ENCODE measurements at regions not wholly inside any gene's neighbourhood (a gene's known extent, or its start where the extent isn't known, plus 50 kb on each side); places are given as distances from the start of the nearest gene placed in this dataset.
"Not testable (repeated sequence)": the region's sequence is repeated elsewhere in the genome, so short reads cannot be mapped to it uniquely, and the experiment has no call there.

- no peaks in the 10 kb centered on the region for H3K79me2 ChIP-seq (ENCODE audit: insufficient read depth, low read length)
- H3K36me3 Mint-ChIP-seq: no peaks in the 10 kb centered on the region
- no peak for TF ChIP-seq CTCF (IDR thresholded peaks at IDR 0.05)
Measured at GRCh38 chr10:84632866-84633265, 304.5 kb downstream of the CCSER2 start.

GRCh38 chr10:84634636-84635035 lies 306.2 kb downstream of the CCSER2 start:
- no peaks in the 10 kb centered on the region for H3K36me3 ChIP-seq (replicated peaks in 1 of 2; ENCODE audit: control insufficient read depth in 1 of 2, insufficient read depth in 2 of 2, low read length in 2 of 2)
- no peak overlapping the region for H2AFZ ChIP-seq (ENCODE audit: insufficient read depth, low read depth, low read length, poor library complexity, severe bottlenecking)
- Mint-ChIP-seq H3K27me3 (ENCODE audit: low read depth in 3 of 3) (no peaks in the 10 kb centered on the region), H3K36me3 (no peaks in the 10 kb centered on the region), H3K9me3 (peaks cover 0 to 2% (median 0%) of the 10 kb centered on the region in 7 donors), H3K4me1 (no peaks in the 10 kb centered on the region), H3K4me3 (no peak overlapping the region), H3K27ac (no peak overlapping the region)
- intact Hi-C loops (cut with micrococcal nuclease): no loop called here
- H3K4me1 ChIP-seq (ENCODE audit: control insufficient read depth in 1 of 2, insufficient read depth in 2 of 2, low read length in 2 of 2): no peaks in the 10 kb centered on the region
- H3K9me3 ChIP-seq (replicated peaks in 1 of 2; ENCODE audit: control insufficient read depth in 1 of 2, insufficient read depth in 1 of 2, low read length in 2 of 2): no peaks in the 10 kb centered on the region
- H3K9ac ChIP-seq (ENCODE audit: insufficient read depth, low read length, poor library complexity, severe bottlenecking): no peak overlapping the region
- H4K20me1 ChIP-seq (ENCODE audit: insufficient read depth, low read length): no peaks in the 10 kb centered on the region
- TF ChIP-seq CTCF (IDR thresholded peaks at IDR 0.05): no peak
- no peak for DNase-seq
- H3K79me2 ChIP-seq (ENCODE audit: insufficient read depth, low read length): no peaks in the 10 kb centered on the region
- H3K4me2 ChIP-seq (replicated peaks; ENCODE audit: extremely low read depth, low read length, poor library complexity, severe bottlenecking): no peak overlapping the region
- H3K4me3 ChIP-seq (replicated peaks in 1 of 3; ENCODE audit: low read depth in 2 of 3, low read length in 3 of 3): no peak overlapping the region
- 96% methylated on average over 5 of the region's 5 CpGs for WGBS (ENCODE audit: insufficient coverage)
- H3K27me3 ChIP-seq (ENCODE audit: control insufficient read depth in 2 of 2, insufficient read depth in 2 of 2, low read length in 2 of 2): no peaks in the 10 kb centered on the region
- H3K27ac ChIP-seq (ENCODE audit: low read depth in 1 of 2, low read length in 2 of 2): no peak overlapping the region

More at GRCh38 chr10:84632866-84633265, 304.5 kb downstream of the CCSER2 start:
- Histone ChIP-seq H3K4me3 (replicated peaks in 1 of 3; ENCODE audit: low read depth in 2 of 3, low read length in 3 of 3) (no peak overlapping the region), H3K9me3 (replicated peaks in 1 of 2; ENCODE audit: control insufficient read depth in 1 of 2, insufficient read depth in 1 of 2, low read length in 2 of 2) (no peaks in the 10 kb centered on the region), H3K27me3 (ENCODE audit: control insufficient read depth in 2 of 2, insufficient read depth in 2 of 2, low read length in 2 of 2) (no peaks in the 10 kb centered on the region), H2AFZ (ENCODE audit: insufficient read depth, low read depth, low read length, poor library complexity, severe bottlenecking) (no peak overlapping the region), H3K27ac (ENCODE audit: low read depth in 1 of 2, low read length in 2 of 2) (no peak overlapping the region), H3K9ac (ENCODE audit: insufficient read depth, low read length, poor library complexity, severe bottlenecking) (no peak overlapping the region), H3K36me3 (replicated peaks in 1 of 2; ENCODE audit: control insufficient read depth in 1 of 2, insufficient read depth in 2 of 2, low read length in 2 of 2) (no peaks in the 10 kb centered on the region), H3K4me2 (replicated peaks; ENCODE audit: extremely low read depth, low read length, poor library complexity, severe bottlenecking) (no peak overlapping the region), H3K4me1 (ENCODE audit: control insufficient read depth in 1 of 2, insufficient read depth in 2 of 2, low read length in 2 of 2) (no peaks in the 10 kb centered on the region), H4K20me1 (ENCODE audit: insufficient read depth, low read length) (no peaks in the 10 kb centered on the region)
- 100% methylated on average over 1 of the region's 5 CpGs for WGBS (ENCODE audit: insufficient coverage)
- intact Hi-C loops (cut with micrococcal nuclease): no loop called here
- H3K4me3 Mint-ChIP-seq: no peak overlapping the region
- no peak for DNase-seq
- no peak overlapping the region for H3K27ac Mint-ChIP-seq
- H3K27me3 Mint-ChIP-seq (ENCODE audit: low read depth in 3 of 3): peaks cover 0 to 2% (median 0%) of the 10 kb centered on the region in 3 donors
- no peaks in the 10 kb centered on the region for H3K9me3 Mint-ChIP-seq
- H3K4me1 Mint-ChIP-seq: no peaks in the 10 kb centered on the region

DNA sequence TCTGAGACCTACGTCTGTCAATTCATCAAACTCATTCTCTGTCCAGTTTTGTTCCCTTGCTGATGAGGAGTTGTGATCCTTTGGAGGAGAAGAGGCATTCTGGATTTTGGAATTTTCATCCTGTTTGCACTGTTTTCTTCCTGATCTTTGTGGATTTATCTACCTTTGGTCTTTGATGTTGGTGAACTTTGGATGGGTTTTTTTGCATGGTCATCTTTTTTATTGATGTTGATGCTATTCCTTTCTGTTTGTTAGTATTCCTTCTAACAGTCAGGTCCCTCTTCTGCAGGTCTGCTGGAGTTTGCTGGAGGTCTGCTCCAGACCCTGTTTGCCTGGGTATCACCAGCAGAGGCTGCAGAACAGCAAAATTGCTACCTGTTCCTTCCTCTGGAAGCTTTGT lies 322.2 kb downstream of the CCSER2 start:
- H3K36me3 Mint-ChIP-seq; H2AFZ ChIP-seq (ENCODE audit: insufficient read depth, low read depth, low read length, poor library complexity, severe bottlenecking); H3K27me3 Mint-ChIP-seq (ENCODE audit: low read depth in 3 of 3); H3K79me2 ChIP-seq (ENCODE audit: insufficient read depth, low read length); H3K9me3 ChIP-seq (replicated peaks in 1 of 2; ENCODE audit: control insufficient read depth in 1 of 2, insufficient read depth in 1 of 2, low read length in 2 of 2); H3K27ac ChIP-seq (ENCODE audit: low read depth in 1 of 2, low read length in 2 of 2); H3K27ac Mint-ChIP-seq; intact Hi-C loops (cut with micrococcal nuclease); H3K4me3 ChIP-seq (replicated peaks in 1 of 3; ENCODE audit: low read depth in 2 of 3, low read length in 3 of 3); H3K4me3 Mint-ChIP-seq; H3K9me3 Mint-ChIP-seq; H3K4me1 ChIP-seq (ENCODE audit: control insufficient read depth in 1 of 2, insufficient read depth in 2 of 2, low read length in 2 of 2); H3K27me3 ChIP-seq (ENCODE audit: control insufficient read depth in 2 of 2, insufficient read depth in 2 of 2, low read length in 2 of 2); H3K4me1 Mint-ChIP-seq; H3K36me3 ChIP-seq (replicated peaks in 1 of 2; ENCODE audit: control insufficient read depth in 1 of 2, insufficient read depth in 2 of 2, low read length in 2 of 2); H4K20me1 ChIP-seq (ENCODE audit: insufficient read depth, low read length); DNase-seq; H3K9ac ChIP-seq (ENCODE audit: insufficient read depth, low read length, poor library complexity, severe bottlenecking); H3K4me2 ChIP-seq (replicated peaks; ENCODE audit: extremely low read depth, low read length, poor library complexity, severe bottlenecking): not testable (repeated sequence)
- no CpG with 5 or more reads among the region's 1 CpG for WGBS (ENCODE audit: insufficient coverage)
